Right cardiac atrium (tissue), 5 donors: ENCODE measurements at regions not wholly inside any gene's neighbourhood (a gene's known extent, or its start where the extent isn't known, plus 50 kb on each side); places are given as distances from the start of the nearest gene placed in this dataset.

Experiments used
- ATAC-seq, 2 donors: fragments of 200-7000 bp; cut with Tn5 transposase; one replicate each; pipeline versions ENCODE4 v1.8.0 to v1.9.1; 2020; ENCODE audit warnings: moderate library complexity in 2 of 2, mild to moderate bottlenecking in 1 of 2
- DNase-seq, 3 donors: peaks; one replicate each; pipeline ENCODE4 v3.0.0-alpha.2; 2020
- H3K27ac ChIP-seq: one replicate; pipeline ENCODE4 v1.5.1; 2013; ENCODE audit warnings: mild to moderate bottlenecking, low read length, control low read depth, moderate library complexity
- H3K27me3 ChIP-seq: one replicate; pipeline ENCODE4 v1.6.1; 2013; ENCODE audit not compliant: control insufficient read depth, insufficient read depth
- H3K4me1 ChIP-seq: one replicate; pipeline ENCODE4 v1.6.1; 2013; ENCODE audit warnings: low read length; ENCODE audit not compliant: control insufficient read depth, insufficient read depth
- H3K4me3 ChIP-seq: one replicate; pipeline ENCODE4 v1.5.1; 2013; ENCODE audit warnings: low read length, control low read depth
- H3K9me3 ChIP-seq: one replicate; pipeline ENCODE4 v1.6.1; 2013; ENCODE audit warnings: low read length; ENCODE audit not compliant: control insufficient read depth
- WGBS: extraction: QIAGEN DNeasy Blood & Tissue Kit; methylation state at CpG from one replicate; pipeline ENCODE4 v1.1.7; 2013; 5-methylcytosine and 5-hydroxymethylcytosine counted together
- intact Hi-C, 4 donors: fragments of 100-400 bp; cut with DNase I; formaldehyde crosslinking; loops; one replicate each; pipeline versions ENCODE4 v1.11.0 to v1.14.0; 2022 to 2023
- donor health status: healthy with polysubstance abuse.
- donor health status: DM: no; HTN: yes; CAD: no.
- donor health status: DM: no; HTN: no; CAD: no.
- donor health status: DM: no; HTN: yes; CAD: no; lungs with severe emphysema.
- donor health status: DM: yes; HTN: yes; CAD: no.

- H3K9me3 ChIP-seq, result no peaks in the 10 kb centered on the region
- intact Hi-C loops, result no loop called here
These were observed 370.0 kb downstream of the MAFB start for GRCh38 chr20:40319056-40319455.

GRCh38 chr20:40317156-40317790, 371.8 kb downstream of the MAFB start:
- WGBS, result 76% methylated on average over 5 of the region's 5 CpGs
- H3K4me3 ChIP-seq, result no peak overlapping the region

More at GRCh38 chr20:40319056-40319455, 370.0 kb downstream of the MAFB start:
- 86% methylated on average over 3 of the region's 3 CpGs for WGBS
- Histone ChIP-seq H3K27me3 (no peaks in the 10 kb centered on the region), H3K4me1 (peaks cover 3% of the 10 kb centered on the region), H3K4me3 (no peak overlapping the region), H3K27ac (no peak overlapping the region)
- no peak for ATAC-seq
- DNase-seq, result no peak

GRCh38 chr20:40314278-40314677, 374.8 kb downstream of the MAFB start:
- ATAC-seq (peak in 1 of 2 donors; percentile 48), DNase-seq (no peak)
- Histone ChIP-seq H3K4me1 (peaks cover 3% of the 10 kb centered on the region), H3K27me3 (no peaks in the 10 kb centered on the region), H3K27ac (no peak overlapping the region), H3K9me3 (no peaks in the 10 kb centered on the region), H3K4me3 (no peak overlapping the region)
- intact Hi-C loops, result no loop called here
- WGBS, result 48% methylated on average over 1 of the region's 1 CpG

More at GRCh38 chr20:40317156-40317790, 371.8 kb downstream of the MAFB start:
- intact Hi-C loops, result no loop called here
- H3K4me1 ChIP-seq, result peaks cover 3% of the 10 kb centered on the region
- ATAC-seq, result peak in 1 of 2 donors; percentile 36
- no peaks in the 10 kb centered on the region for H3K27me3 ChIP-seq
- DNase-seq, result peak in 1 of 3 donors; percentile 47
- no peak overlapping the region for H3K27ac ChIP-seq
- H3K9me3 ChIP-seq, result no peaks in the 10 kb centered on the region

DNA sequence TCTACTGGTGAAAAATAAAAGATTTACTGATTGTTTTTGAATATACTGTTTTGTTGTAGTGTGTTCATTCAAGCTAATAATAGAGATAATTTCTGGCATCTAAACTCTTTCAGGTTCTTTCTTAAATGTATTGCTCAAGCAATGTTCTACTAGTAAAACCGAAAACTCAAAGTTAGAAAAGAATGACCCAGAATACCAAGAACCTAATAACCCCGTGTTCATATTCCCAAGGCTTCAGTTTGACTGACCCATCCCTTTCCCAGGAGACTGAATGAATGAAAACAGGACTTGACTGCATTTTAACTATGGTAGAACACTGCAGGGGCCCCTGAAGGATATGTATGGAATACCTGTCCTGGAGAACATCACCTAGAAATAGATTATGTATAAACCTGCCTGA, 375.3 kb downstream of the MAFB start:
- H3K4me3 ChIP-seq, result no peak overlapping the region
- DNase-seq (no peak), ATAC-seq (no peak)
- H3K4me1 ChIP-seq, result peaks cover 3% of the 10 kb centered on the region
- no peak overlapping the region for H3K27ac ChIP-seq
- H3K27me3 ChIP-seq, result no peaks in the 10 kb centered on the region
- intact Hi-C loops, result no loop called here
- H3K9me3 ChIP-seq, result no peaks in the 10 kb centered on the region
- 60% methylated on average over 2 of the region's 2 CpGs for WGBS

DNA sequence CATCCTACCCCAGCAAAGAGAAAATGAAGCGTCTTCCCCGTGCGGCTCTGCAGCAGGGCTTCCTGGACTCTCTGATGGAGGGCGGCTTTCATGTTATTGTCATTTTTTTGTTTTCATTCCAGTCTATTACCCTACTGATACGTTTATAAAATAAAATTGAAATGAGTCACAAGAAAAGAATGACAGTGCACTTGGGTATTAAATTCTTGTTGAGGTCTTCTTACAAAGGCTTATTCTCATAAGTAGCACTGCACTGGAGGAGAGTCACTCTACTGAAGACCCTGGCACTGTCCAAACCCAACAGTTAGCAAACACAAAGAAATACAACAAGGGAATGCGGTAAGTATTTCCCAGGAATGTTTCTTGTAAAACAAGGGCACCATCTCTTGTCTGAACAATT, 379.3 kb downstream of the MAFB start:
- no peak for DNase-seq

DNA sequence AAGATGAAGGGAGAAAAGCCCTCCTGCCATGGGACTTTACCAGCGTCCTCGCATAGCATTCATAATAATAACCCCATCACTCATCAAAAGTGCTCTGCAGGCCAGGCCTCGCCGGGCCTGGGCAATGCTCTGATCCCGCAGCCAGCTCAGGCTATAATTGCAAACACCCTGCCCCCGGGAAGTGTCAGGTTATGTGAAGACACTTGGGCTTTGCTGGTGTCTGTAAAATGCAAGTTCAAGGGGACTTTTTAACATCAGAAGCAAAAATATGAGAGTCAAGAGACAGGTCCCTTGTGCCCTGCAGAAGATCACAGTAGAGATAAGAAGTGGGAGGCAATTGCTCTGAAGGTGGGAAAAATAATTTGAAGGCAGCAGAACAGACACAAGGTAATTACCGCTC, 381.0 kb downstream of the MAFB start:
- Histone ChIP-seq H3K27ac (no peak overlapping the region), H3K27me3 (no peaks in the 10 kb centered on the region), H3K9me3 (no peaks in the 10 kb centered on the region), H3K4me3 (no peak overlapping the region), H3K4me1 (no peaks in the 10 kb centered on the region)
- intact Hi-C loops, result no loop called here
- WGBS, result 67% methylated on average over 7 of the region's 7 CpGs
- ATAC-seq (peak in 1 of 2 donors; percentile 62), DNase-seq (peak in 1 of 3 donors; percentile 44)

More for the DNA sequence above, 379.3 kb downstream of the MAFB start:
- Histone ChIP-seq H3K27me3 (no peaks in the 10 kb centered on the region), H3K4me1 (no peaks in the 10 kb centered on the region), H3K9me3 (no peaks in the 10 kb centered on the region), H3K27ac (no peak overlapping the region), H3K4me3 (no peak overlapping the region)
- intact Hi-C loops, result no loop called here
- 86% methylated on average over 6 of the region's 6 CpGs for WGBS
- no peak for ATAC-seq

GRCh38 chr20:40307268-40307667, 381.8 kb downstream of the MAFB start:
- no peak overlapping the region for H3K4me3 ChIP-seq
- no peaks in the 10 kb centered on the region for H3K27me3 ChIP-seq
- no peak overlapping the region for H3K27ac ChIP-seq
- intact Hi-C loops, result no loop called here
- H3K9me3 ChIP-seq, result no peaks in the 10 kb centered on the region
- ATAC-seq (no peak), DNase-seq (peak in 1 of 3 donors; percentile 15)
- 75% methylated on average over 3 of the region's 3 CpGs for WGBS
- H3K4me1 ChIP-seq, result no peaks in the 10 kb centered on the region

GRCh38 chr20:40305303-40305702, 383.7 kb downstream of the MAFB start:
- no peaks in the 10 kb centered on the region for H3K9me3 ChIP-seq
- no peak overlapping the region for H3K27ac ChIP-seq
- no peak overlapping the region for H3K4me3 ChIP-seq
- no peaks in the 10 kb centered on the region for H3K4me1 ChIP-seq
- intact Hi-C loops, result no loop called here
- ATAC-seq, result no peak
- WGBS, result 93% methylated on average over 2 of the region's 2 CpGs
- no peaks in the 10 kb centered on the region for H3K27me3 ChIP-seq
- no peak for DNase-seq

GRCh38 chr20:40304119-40304613, 384.9 kb downstream of the MAFB start:
- Histone ChIP-seq H3K27me3 (no peaks in the 10 kb centered on the region), H3K27ac (no peak overlapping the region), H3K9me3 (no peaks in the 10 kb centered on the region), H3K4me1 (no peaks in the 10 kb centered on the region), H3K4me3 (no peak overlapping the region)
- ATAC-seq, result no peak
- intact Hi-C loops, result no loop called here
- DNase-seq, result no peak
- 81% methylated on average over 5 of the region's 5 CpGs for WGBS

- 20% methylated on average over 1 of the region's 1 CpG for WGBS
- Histone ChIP-seq H3K4me3 (no peak overlapping the region), H3K27ac (no peak overlapping the region), H3K27me3 (no peaks in the 10 kb centered on the region), H3K4me1 (peaks cover 2% of the 10 kb centered on the region), H3K9me3 (no peaks in the 10 kb centered on the region)
- ATAC-seq (peak; percentile 46 to 72), DNase-seq (no peak)
- intact Hi-C loops, result no loop called here
These were observed 394.3 kb downstream of the MAFB start for GRCh38 chr20:40294747-40295146.

GRCh38 chr20:40294175-40294574, 394.9 kb downstream of the MAFB start:
- peak overlapping the region; percentile 14 for H3K27ac ChIP-seq
- 35% methylated on average over 6 of the region's 6 CpGs for WGBS
- peak; percentile 72 to 84 for ATAC-seq

More at GRCh38 chr20:40294175-40294574, 394.9 kb downstream of the MAFB start:
- DNase-seq, result no peak
- no peak overlapping the region for H3K4me3 ChIP-seq
- no peaks in the 10 kb centered on the region for H3K27me3 ChIP-seq
- intact Hi-C loops, result no loop called here
- peaks cover 2% of the 10 kb centered on the region for H3K4me1 ChIP-seq
- no peaks in the 10 kb centered on the region for H3K9me3 ChIP-seq
